ENCODE measurements at regions not wholly inside any gene's neighbourhood (a gene's known extent, or its start where the extent isn't known, plus 50 kb on each side); places are given as distances from the start of the nearest gene placed in this dataset.

DNA sequence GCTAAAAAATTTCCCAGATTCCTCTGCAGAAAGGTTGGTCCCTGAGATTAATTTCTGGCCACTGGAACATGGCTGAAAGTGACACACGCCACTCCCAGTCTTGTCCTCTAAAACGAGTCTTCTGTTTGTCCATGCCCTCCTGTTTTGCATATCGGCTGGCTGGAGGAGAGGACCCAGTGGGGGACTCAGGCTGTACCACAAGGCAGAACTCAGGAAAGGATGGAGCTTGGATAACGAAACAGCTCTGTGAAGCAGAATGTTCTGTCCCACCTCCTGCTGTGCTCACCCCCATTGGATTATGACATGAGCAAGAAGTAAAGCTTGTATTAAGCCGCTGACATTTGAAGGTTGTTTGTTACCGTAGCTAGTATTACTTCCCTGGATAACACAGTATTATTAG is 856.2 kb downstream of the BCL11B start:
- TF ChIP-seq, protein P1, sequence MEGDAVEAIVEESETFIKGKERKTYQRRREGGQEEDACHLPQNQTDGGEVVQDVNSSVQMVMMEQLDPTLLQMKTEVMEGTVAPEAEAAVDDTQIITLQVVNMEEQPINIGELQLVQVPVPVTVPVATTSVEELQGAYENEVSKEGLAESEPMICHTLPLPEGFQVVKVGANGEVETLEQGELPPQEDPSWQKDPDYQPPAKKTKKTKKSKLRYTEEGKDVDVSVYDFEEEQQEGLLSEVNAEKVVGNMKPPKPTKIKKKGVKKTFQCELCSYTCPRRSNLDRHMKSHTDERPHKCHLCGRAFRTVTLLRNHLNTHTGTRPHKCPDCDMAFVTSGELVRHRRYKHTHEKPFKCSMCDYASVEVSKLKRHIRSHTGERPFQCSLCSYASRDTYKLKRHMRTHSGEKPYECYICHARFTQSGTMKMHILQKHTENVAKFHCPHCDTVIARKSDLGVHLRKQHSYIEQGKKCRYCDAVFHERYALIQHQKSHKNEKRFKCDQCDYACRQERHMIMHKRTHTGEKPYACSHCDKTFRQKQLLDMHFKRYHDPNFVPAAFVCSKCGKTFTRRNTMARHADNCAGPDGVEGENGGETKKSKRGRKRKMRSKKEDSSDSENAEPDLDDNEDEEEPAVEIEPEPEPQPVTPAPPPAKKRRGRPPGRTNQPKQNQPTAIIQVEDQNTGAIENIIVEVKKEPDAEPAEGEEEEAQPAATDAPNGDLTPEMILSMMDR (conservative IDR thresholded peaks at IDR 0.05; ENCODE audit: control insufficient read depth, insufficient read depth, low read depth, low read length), result no peak
- no peak overlapping the region for H3K4me3 ChIP-seq (ENCODE audit: control insufficient read depth, low read depth, low read length)
- DNase-seq (ENCODE audit: low read depth), result no peak

DNA sequence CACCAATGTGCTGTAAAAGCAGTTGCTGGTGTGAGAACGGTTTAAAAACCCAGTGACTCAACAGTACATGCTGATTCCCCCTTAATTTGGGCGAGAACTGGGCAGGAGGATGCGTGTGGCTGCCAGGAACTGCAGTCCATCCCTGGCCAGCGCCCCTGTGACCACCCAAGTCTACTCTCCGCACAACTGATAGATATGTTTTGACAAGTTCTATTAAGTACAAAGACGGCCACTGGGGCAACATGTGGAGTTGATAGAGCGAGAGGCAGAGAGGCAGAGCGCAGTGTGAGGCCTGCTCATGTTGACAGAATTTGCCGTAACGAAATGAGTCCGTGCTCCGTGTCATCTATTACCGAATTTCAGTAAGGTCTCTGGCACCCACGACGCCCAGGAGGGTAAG is 855.0 kb downstream of the BCL11B start:
- TF ChIP-seq, protein P1 (conservative IDR thresholded peaks at IDR 0.05; ENCODE audit: control insufficient read depth, insufficient read depth, low read depth, low read length), result no peak
- no peak for DNase-seq (ENCODE audit: low read depth)
- H3K4me3 ChIP-seq (ENCODE audit: control insufficient read depth, low read depth, low read length), result no peak overlapping the region

DNA sequence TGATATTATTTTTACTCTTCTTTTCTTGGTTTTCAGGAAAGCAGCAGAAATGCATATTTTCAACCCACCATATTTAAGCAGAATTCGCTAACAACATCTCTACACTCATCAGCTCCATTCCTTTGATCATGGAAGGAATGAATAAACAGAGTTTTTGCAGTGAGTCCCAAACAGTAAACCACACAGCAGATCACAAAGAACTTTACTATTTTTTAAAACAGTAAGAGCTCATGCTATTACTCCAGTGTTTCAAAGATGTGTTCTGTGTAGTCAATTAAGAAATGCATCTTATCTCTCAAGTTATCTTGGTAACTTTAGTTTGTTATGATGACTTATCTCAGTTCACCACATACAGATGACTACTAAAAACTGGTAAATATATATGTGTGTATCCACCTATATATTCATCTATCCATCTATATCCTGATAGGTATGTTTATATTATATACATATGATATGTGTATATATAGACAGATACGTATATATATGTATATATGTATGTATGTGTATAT is 843.5 kb downstream of the BCL11B start:
- TF ChIP-seq, protein P1 (conservative IDR thresholded peaks at IDR 0.05; ENCODE audit: control insufficient read depth, insufficient read depth, low read depth, low read length), result no peak

DNA sequence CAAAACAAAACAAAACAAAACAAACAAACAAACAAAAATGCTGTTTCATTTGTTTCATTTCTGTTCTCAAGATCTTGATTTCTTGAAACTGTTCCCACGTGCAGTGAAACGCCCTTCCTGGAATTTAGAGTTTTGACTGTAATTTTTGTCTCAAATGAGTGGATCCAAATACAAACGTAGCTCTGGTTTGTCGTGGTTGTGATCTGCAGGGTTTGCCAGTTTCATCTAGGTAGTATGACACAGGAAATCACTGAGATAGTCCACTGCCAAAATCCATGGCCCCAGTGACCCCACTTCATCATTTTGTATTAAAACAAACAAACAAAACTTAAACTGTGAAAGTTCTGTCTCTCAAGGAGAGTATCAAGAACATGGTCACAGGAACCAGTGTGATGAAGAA is 838.6 kb downstream of the BCL11B start:
- TF ChIP-seq, protein P1 (conservative IDR thresholded peaks at IDR 0.05; ENCODE audit: control insufficient read depth, insufficient read depth, low read depth, low read length), result no peak
- no peak for DNase-seq (ENCODE audit: low read depth)
- H3K4me3 ChIP-seq (ENCODE audit: control insufficient read depth, low read depth, low read length), result no peak overlapping the region

More for the DNA sequence above, 843.5 kb downstream of the BCL11B start:
- no peak for DNase-seq (ENCODE audit: low read depth)
- no peak overlapping the region for H3K4me3 ChIP-seq (ENCODE audit: control insufficient read depth, low read depth, low read length)

DNA sequence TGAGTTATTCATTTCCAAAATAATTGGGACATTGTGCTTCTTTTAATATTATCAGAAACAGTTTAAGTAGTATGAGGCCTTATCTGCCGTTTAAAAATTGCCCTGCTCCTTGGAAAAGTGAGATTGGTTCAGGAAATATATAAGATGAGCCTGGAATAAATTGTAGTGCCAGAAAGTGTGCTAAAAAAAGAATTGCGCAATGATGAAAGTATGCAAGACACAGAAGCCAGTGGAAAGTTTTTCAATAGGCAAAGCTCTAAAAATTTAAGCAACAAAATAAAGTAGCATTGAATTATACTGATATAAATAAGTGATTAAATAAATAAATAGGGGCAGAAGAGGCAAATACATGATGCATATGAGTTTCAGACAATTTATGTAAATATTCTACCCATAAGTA is 834.9 kb downstream of the BCL11B start:
- no peak overlapping the region for H3K4me3 ChIP-seq (ENCODE audit: control insufficient read depth, low read depth, low read length)
- TF ChIP-seq, protein P1 (conservative IDR thresholded peaks at IDR 0.05; ENCODE audit: control insufficient read depth, insufficient read depth, low read depth, low read length), result no peak
- no peak for DNase-seq (ENCODE audit: low read depth)

DNA sequence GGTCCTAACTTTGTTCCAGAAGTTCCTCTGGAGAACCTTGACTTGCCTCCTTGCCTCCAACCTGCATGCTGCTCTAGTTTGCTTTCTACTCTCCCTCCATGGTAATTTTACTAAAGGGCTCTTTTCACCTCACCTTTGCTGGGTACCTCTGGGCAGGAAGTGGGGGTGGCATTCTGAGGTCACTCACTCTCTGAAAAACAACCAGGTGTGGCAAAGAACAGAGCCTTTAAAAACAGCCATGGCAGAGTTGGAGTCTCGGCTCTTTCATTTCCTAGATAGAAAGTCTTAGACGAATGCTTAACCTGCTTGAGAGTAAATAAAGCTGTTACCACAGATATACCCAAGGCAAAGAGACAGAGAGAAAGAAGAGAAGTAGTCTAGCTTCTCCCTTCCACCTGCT is 827.9 kb downstream of the BCL11B start:
- no peak overlapping the region for H3K4me3 ChIP-seq (ENCODE audit: control insufficient read depth, low read depth, low read length)
- TF ChIP-seq, protein P1 (conservative IDR thresholded peaks at IDR 0.05; ENCODE audit: control insufficient read depth, insufficient read depth, low read depth, low read length), result no peak
- DNase-seq (ENCODE audit: low read depth), result no peak

DNA sequence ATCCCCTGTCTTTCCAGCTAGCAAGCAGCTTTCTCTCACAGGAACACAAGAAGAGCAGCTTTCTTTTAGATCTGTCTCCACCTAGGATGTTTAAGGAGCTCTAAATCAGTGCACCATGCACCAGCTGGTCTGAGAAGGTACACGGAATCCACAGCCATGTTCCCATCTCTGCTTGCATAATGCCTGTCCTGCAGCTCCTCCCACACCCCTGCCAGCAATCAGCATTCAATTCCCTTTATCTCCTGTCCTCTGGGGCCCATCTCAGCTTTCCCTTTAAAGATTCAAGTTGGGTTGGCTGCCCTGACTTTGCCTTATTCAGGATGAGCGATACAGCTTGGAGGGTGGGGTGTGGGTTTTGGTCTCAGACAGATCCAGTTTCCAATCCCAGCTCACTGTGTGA is 826.3 kb downstream of the BCL11B start:
- no peak overlapping the region for H3K4me3 ChIP-seq (ENCODE audit: control insufficient read depth, low read depth, low read length)
- TF ChIP-seq, protein P1 (conservative IDR thresholded peaks at IDR 0.05; ENCODE audit: control insufficient read depth, insufficient read depth, low read depth, low read length), result no peak
- no peak for DNase-seq (ENCODE audit: low read depth)

All from fibroblast of mammary gland (primary cell).